ENCODE measurements at regions not wholly inside any gene's neighbourhood (a gene's known extent, or its start where the extent isn't known, plus 50 kb on each side); places are given as distances from the start of the nearest gene placed in this dataset.

- POLR2A ChIA-PET (ENCODE audit: partially characterized antibody): interaction anchor here (0.5 to 1.2 kb wide), 2 partner anchors 13 to 1075 kb away, joined by 3 read pairs; no protein-coding TSS in a partner anchor
Measured at GRCh38 chr20:51931371-51931781, 129.1 kb upstream of the SALL4 start.

More at GRCh38 chr20:51931371-51931781, 129.1 kb upstream of the SALL4 start:
- WGBS, 2 experiments (ENCODE audit: extremely low coverage in 1 of 2, insufficient coverage in 1 of 2, insufficient read length in 1 of 2, insufficient replicate concordance in 2 of 2, low coverage in 1 of 2, low lambda C conversion rate in 2 of 2, missing lambda C conversion rate in 1 of 2): 94% methylated on average over 7 of the region's 7 CpGs; no CpG with 5 or more reads in 1 of the 2 experiments
- CTCF ChIA-PET (ENCODE audit: partially characterized antibody): interaction anchor here (0.6 to 1.0 kb wide), 3 partner anchors 11 to 1510 kb away, joined by 3 to 4 read pairs (median 3); no protein-coding TSS in a partner anchor
- Histone ChIP-seq H2BK5ac (ENCODE audit: low read depth, low read length) (no peak overlapping the region), H3K4ac (replicated peaks; ENCODE audit: insufficient read length, low read depth, low read length) (no peak overlapping the region), H3K4me2 (ENCODE audit: insufficient read depth in 1 of 2, low read depth in 2 of 2, low read length in 2 of 2) (no peak overlapping the region), H4K5ac (ENCODE audit: insufficient read length, low read depth, low read length) (no peak overlapping the region), H4K8ac (ENCODE audit: extremely low read depth, insufficient read depth, low read length) (no peak overlapping the region), H3K23me2 (ENCODE audit: low read depth, low read length) (no peaks in the 10 kb centered on the region), H3K14ac (ENCODE audit: insufficient read length) (no peak overlapping the region), H2BK120ac (replicated peaks; ENCODE audit: low read depth, low read length) (no peak overlapping the region), H2BK15ac (ENCODE audit: low read length) (no peak overlapping the region), H3K23ac (ENCODE audit: insufficient read length) (no peak overlapping the region), H3K4me3 (ENCODE audit: extremely low read depth in 1 of 4, insufficient read depth in 2 of 4, low read depth in 3 of 4, low read length in 4 of 4) (no peak overlapping the region), H3K27me3 (replicated peaks in 1 of 4; ENCODE audit: control insufficient read depth in 3 of 4, extremely low read depth in 1 of 4, insufficient read depth in 3 of 4, low read length in 3 of 4) (no peaks in the 10 kb centered on the region), H3K9me3 (ENCODE audit: insufficient read depth in 2 of 2, low read depth in 1 of 2, low read length in 1 of 2) (no peaks in the 10 kb centered on the region), H2BK20ac (ENCODE audit: low read length) (0 out of 2 replicates have a peak overlapping the region, but pooled peaks have one; percentile 35), H2AK5ac (ENCODE audit: low read depth, low read length) (no peak overlapping the region), H3K4me1 (replicated peaks in 1 of 4; ENCODE audit: control insufficient read depth in 3 of 4, insufficient read depth in 4 of 4, low read length in 3 of 4) (no peaks in the 10 kb centered on the region), H3K27ac (ENCODE audit: low read depth, low read length) (no peak overlapping the region), H3K36me3 (ENCODE audit: control insufficient read depth in 2 of 4, insufficient read depth in 4 of 4, low read length in 3 of 4) (no peaks in the 10 kb centered on the region), H3K9ac (replicated peaks in 1 of 4; ENCODE audit: extremely low read depth in 1 of 4, low read depth in 3 of 4, low read length in 3 of 4) (no peak overlapping the region), H4K91ac (replicated peaks; ENCODE audit: insufficient read length, low read length) (no peak overlapping the region), H3K18ac (ENCODE audit: extremely low read depth, low read length) (no peak overlapping the region), H2AFZ (ENCODE audit: low read length) (peak overlapping the region; percentile 56; the same call in 1 of the 2 replicates), H3K79me2 (ENCODE audit: control insufficient read depth in 1 of 2, insufficient read depth in 2 of 2, low read length in 2 of 2) (no peaks in the 10 kb centered on the region), H2BK12ac (ENCODE audit: low read depth, low read length) (no peak overlapping the region), H3K79me1 (ENCODE audit: low read depth, low read length) (no peaks in the 10 kb centered on the region), H4K20me1 (replicated peaks in 1 of 2; ENCODE audit: control insufficient read depth in 1 of 2, insufficient read depth in 2 of 2, low read length in 2 of 2) (no peaks in the 10 kb centered on the region), H3K56ac (replicated peaks; ENCODE audit: insufficient read length, low read depth, low read length) (no peak overlapping the region)
- TF ChIP-seq CTBP2 (IDR thresholded peaks at IDR 0.05; ENCODE audit: borderline replicate concordance, insufficient read depth, insufficient read length, low read length): no peak
- no peak for TF ChIP-seq BRCA1 (IDR thresholded peaks at IDR 0.05; ENCODE audit: low read depth, low read length)
- TF ChIP-seq MAFK (IDR thresholded peaks at IDR 0.05; ENCODE audit: low read depth, low read length): no peak
- no peak for TF ChIP-seq TBP (IDR thresholded peaks at IDR 0.05; ENCODE audit: low read depth, low read length)
- no peak for TF ChIP-seq SUZ12 (IDR thresholded peaks at IDR 0.05; ENCODE audit: low read length)
- TF ChIP-seq SP4 (IDR thresholded peaks at IDR 0.05; ENCODE audit: low read length): no peak
- TF ChIP-seq POLR2AphosphoS5 (IDR thresholded peaks at IDR 0.05; ENCODE audit: low read depth, low read length): no peak
- TF ChIP-seq RNF2 (IDR thresholded peaks at IDR 0.05; ENCODE audit: borderline replicate concordance, low read depth, low read length, missing control alignments, poor library complexity, severe bottlenecking): no peak
- TF ChIP-seq RBBP5 (IDR thresholded peaks at IDR 0.05; ENCODE audit: borderline replicate concordance, low read depth, low read length): no peak
- TF ChIP-seq BCL11A (IDR thresholded peaks at IDR 0.05; ENCODE audit: low read depth in 2 of 2, low read length in 2 of 2): no peak
- no peak for TF ChIP-seq RFX5 (IDR thresholded peaks at IDR 0.05; ENCODE audit: borderline replicate concordance, low read depth, low read length)
- TF ChIP-seq NANOG (IDR thresholded peaks at IDR 0.05; ENCODE audit: insufficient read depth, low read depth, low read length, poor library complexity, severe bottlenecking): no peak
- DNase-seq (ENCODE audit: low read depth in 1 of 2, low spot score in 2 of 2) (no peak), FAIRE-seq (no peak)

Data from H1 (cell line).